ENCODE measurements at regions not wholly inside any gene's neighbourhood (a gene's known extent, or its start where the extent isn't known, plus 50 kb on each side); places are given as distances from the start of the nearest gene placed in this dataset.

DNA sequence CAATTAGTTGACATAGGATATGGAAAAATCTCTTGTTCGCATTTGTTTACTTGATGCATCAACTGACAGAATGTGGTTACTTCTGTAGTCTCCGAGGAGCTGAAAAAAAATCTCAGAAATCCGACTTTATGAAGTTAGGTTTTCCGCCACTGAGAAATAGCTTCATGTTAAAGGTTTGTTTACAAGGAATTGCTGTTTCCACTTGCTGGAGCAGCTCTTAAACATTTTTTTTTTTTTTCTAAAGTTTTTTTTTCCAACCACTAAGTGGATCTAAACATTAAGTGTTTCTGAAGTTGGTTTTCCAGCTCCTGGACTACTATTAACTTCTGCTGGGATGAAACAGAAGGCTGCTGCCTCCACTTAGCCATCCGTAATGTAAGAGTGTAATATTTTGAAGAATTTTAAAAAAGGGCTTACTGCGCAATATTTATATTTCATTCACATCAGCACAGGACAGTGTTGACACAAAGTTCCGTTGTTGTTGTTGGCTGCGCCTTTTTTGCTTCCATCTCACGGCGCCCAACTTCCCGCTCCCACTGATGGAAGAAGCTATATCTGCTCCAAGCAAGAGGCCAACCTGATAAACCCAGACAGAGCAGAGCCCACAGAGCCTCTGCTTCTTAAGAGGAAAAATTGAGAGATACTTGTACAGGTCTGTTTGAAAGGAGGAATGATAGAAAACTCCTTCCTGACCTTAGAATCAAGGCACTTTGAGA lies 167.7 kb upstream of the KCNJ16 start:
- no peaks in the 10 kb centered on the region for H3K27me3 ChIP-seq (ENCODE audit: low read depth, low read length)
- no peaks in the 10 kb centered on the region for H3K9me3 ChIP-seq (ENCODE audit: insufficient read depth, low read length)
- H4K20me1 ChIP-seq (ENCODE audit: insufficient read depth, low read length), result no peaks in the 10 kb centered on the region
- H2AFZ ChIP-seq (ENCODE audit: low read depth, low read length), result no peak overlapping the region
- peaks cover 11% of the 10 kb centered on the region for H3K4me1 ChIP-seq (ENCODE audit: low read length)
- H3K9ac ChIP-seq (ENCODE audit: low read length), result no peak overlapping the region
- H3K4me3 ChIP-seq (ENCODE audit: low read length), result no peak overlapping the region
- TF ChIP-seq, protein P1, sequence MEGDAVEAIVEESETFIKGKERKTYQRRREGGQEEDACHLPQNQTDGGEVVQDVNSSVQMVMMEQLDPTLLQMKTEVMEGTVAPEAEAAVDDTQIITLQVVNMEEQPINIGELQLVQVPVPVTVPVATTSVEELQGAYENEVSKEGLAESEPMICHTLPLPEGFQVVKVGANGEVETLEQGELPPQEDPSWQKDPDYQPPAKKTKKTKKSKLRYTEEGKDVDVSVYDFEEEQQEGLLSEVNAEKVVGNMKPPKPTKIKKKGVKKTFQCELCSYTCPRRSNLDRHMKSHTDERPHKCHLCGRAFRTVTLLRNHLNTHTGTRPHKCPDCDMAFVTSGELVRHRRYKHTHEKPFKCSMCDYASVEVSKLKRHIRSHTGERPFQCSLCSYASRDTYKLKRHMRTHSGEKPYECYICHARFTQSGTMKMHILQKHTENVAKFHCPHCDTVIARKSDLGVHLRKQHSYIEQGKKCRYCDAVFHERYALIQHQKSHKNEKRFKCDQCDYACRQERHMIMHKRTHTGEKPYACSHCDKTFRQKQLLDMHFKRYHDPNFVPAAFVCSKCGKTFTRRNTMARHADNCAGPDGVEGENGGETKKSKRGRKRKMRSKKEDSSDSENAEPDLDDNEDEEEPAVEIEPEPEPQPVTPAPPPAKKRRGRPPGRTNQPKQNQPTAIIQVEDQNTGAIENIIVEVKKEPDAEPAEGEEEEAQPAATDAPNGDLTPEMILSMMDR (IDR thresholded peaks at IDR 0.05; ENCODE audit: low read depth, low read length), result no peak
- TF ChIP-seq EZH2phosphoT487 (IDR thresholded peaks at IDR 0.05; ENCODE audit: low read depth), result no peak
- H3K27ac ChIP-seq (ENCODE audit: low read length), result no peak overlapping the region
- no peaks in the 10 kb centered on the region for H3K79me2 ChIP-seq (ENCODE audit: low read length)
- no peak overlapping the region for H3K4me2 ChIP-seq (ENCODE audit: low read length)
- no peaks in the 10 kb centered on the region for H3K36me3 ChIP-seq (replicated peaks; ENCODE audit: low read depth, low read length)

DNA sequence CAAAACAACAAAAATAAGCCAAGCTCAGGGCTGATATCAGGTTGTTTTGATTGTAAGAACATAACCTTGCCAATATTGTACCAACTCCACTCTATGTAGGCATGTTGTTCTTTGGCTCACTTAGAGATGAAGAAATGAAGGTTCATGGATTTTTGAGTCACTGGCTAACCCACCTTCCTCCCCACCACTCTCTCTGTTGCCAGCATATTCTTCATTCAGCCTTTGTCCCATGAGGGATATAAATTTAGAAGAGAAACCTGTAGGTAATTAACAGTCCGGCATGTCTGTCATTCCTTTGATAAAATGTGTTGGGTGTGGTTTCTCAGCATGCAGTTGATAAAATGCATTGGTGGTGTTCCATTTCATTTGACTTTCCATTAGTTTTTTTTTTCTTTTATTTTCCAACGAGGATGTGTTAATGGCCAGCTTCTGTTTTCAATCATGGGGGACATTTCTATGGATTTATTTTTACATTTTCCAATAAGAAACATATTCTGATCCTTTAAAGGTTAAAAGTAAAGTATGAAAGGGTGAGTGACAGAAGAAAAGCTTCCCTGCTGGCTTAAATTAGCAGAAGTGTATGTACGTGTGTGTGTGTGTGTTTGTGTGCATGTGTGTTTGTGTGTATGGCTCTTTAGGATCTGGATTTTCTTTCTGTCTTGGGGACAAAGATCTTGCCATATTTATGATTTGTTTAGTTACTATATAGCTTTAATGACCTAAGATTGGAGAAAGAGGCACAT lies 166.2 kb upstream of the KCNJ16 start:
- Histone ChIP-seq H3K79me2 (ENCODE audit: low read length) (no peaks in the 10 kb centered on the region), H3K4me2 (ENCODE audit: low read length) (no peak overlapping the region), H4K20me1 (ENCODE audit: insufficient read depth, low read length) (no peaks in the 10 kb centered on the region), H3K9ac (ENCODE audit: low read length) (no peak overlapping the region), H3K36me3 (replicated peaks; ENCODE audit: low read depth, low read length) (no peaks in the 10 kb centered on the region), H3K27me3 (ENCODE audit: low read depth, low read length) (no peaks in the 10 kb centered on the region), H3K9me3 (ENCODE audit: insufficient read depth, low read length) (no peaks in the 10 kb centered on the region), H3K4me1 (ENCODE audit: low read length) (peaks cover 11% of the 10 kb centered on the region), H3K4me3 (ENCODE audit: low read length) (no peak overlapping the region), H3K27ac (ENCODE audit: low read length) (no peak overlapping the region), H2AFZ (ENCODE audit: low read depth, low read length) (no peak overlapping the region)
- TF ChIP-seq EZH2phosphoT487 (IDR thresholded peaks at IDR 0.05; ENCODE audit: low read depth), result no peak
- TF ChIP-seq, protein P1 (IDR thresholded peaks at IDR 0.05; ENCODE audit: low read depth, low read length), result no peak

GRCh38 chr17:69909389-69909788 lies 165.6 kb upstream of the KCNJ16 start:
- Histone ChIP-seq H2AFZ (ENCODE audit: low read depth, low read length) (no peak overlapping the region), H3K4me2 (ENCODE audit: low read length) (no peak overlapping the region; the same call in 1 of the 2 replicates), H3K36me3 (replicated peaks; ENCODE audit: low read depth, low read length) (no peaks in the 10 kb centered on the region), H3K4me3 (ENCODE audit: low read length) (no peak overlapping the region), H4K20me1 (ENCODE audit: insufficient read depth, low read length) (no peaks in the 10 kb centered on the region), H3K27me3 (ENCODE audit: low read depth, low read length) (no peaks in the 10 kb centered on the region), H3K79me2 (ENCODE audit: low read length) (no peaks in the 10 kb centered on the region), H3K9ac (ENCODE audit: low read length) (no peak overlapping the region), H3K9me3 (ENCODE audit: insufficient read depth, low read length) (no peaks in the 10 kb centered on the region), H3K27ac (ENCODE audit: low read length) (no peak overlapping the region), H3K4me1 (ENCODE audit: low read length) (peaks cover 11% of the 10 kb centered on the region)
- TF ChIP-seq, protein P1 (IDR thresholded peaks at IDR 0.05; ENCODE audit: low read depth, low read length), result no peak
- TF ChIP-seq EZH2phosphoT487 (IDR thresholded peaks at IDR 0.05; ENCODE audit: low read depth), result no peak

- peaks cover 11% of the 10 kb centered on the region for H3K4me1 ChIP-seq (ENCODE audit: low read length)
- no peak overlapping the region for H3K9ac ChIP-seq (ENCODE audit: low read length)
- H4K20me1 ChIP-seq (ENCODE audit: insufficient read depth, low read length), result no peaks in the 10 kb centered on the region
- H3K27me3 ChIP-seq (ENCODE audit: low read depth, low read length), result no peaks in the 10 kb centered on the region
- H2AFZ ChIP-seq (ENCODE audit: low read depth, low read length), result 0 out of 2 replicates have a peak overlapping the region, but pooled peaks have one; percentile 11
- no peaks in the 10 kb centered on the region for H3K9me3 ChIP-seq (ENCODE audit: insufficient read depth, low read length)
- H3K27ac ChIP-seq (ENCODE audit: low read length), result no peak overlapping the region
- no peak overlapping the region for H3K4me3 ChIP-seq (ENCODE audit: low read length)
- H3K79me2 ChIP-seq (ENCODE audit: low read length), result no peaks in the 10 kb centered on the region
- TF ChIP-seq, protein P1 (IDR thresholded peaks at IDR 0.05; ENCODE audit: low read depth, low read length), result no peak
- no peak for TF ChIP-seq EZH2phosphoT487 (IDR thresholded peaks at IDR 0.05; ENCODE audit: low read depth)
- H3K4me2 ChIP-seq (ENCODE audit: low read length), result no peak overlapping the region
- no peaks in the 10 kb centered on the region for H3K36me3 ChIP-seq (replicated peaks; ENCODE audit: low read depth, low read length)
Measured at GRCh38 chr17:69912805-69913204, 162.2 kb upstream of the KCNJ16 start.
